ENCODE measurements at regions not wholly inside any gene's neighbourhood (a gene's known extent, or its start where the extent isn't known, plus 50 kb on each side); places are given as distances from the start of the nearest gene placed in this dataset.

DNA sequence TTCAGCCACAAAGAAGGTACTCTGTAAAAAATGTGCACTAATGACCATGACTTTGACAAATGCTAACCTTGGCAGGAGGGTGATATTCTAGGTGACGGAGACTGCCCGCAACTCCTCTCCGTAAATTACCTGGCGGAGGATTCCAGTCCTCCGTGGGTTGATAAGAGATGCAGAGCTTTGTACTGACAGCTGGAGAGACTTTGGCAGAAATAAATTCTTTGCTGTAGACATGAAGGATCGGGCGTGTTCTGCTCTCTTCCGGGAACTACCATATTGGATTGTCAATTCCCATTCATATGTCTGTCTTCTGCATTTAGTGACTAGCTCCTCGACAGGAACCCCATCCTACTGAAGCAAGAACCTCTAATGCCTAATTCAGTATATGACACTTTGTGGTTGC, 158.3 kb upstream of the KAZN start:
- no peak for DNase-seq (ENCODE audit: low read depth in 2 of 2)

DNA sequence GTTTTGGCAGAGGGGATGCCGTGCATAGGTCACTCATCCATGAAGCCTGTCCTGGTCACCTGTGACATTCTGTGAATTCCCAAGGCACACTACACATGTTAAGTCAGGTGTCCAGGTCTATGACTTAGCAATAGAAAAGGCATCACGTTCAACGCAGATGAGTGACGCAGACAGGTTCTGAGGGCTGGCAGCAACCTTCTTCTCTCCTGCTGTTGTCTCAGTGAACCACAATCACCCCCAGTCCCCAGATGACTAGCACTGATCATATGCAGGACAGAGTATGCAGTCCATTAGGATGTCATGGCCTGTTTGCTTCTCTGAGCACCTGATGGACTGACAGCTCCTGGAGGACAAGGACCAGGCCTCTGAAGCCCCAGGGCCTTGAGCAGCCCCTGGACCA, 157.8 kb upstream of the KAZN start:
- DNase-seq (ENCODE audit: low read depth in 2 of 2), result no peak

DNA sequence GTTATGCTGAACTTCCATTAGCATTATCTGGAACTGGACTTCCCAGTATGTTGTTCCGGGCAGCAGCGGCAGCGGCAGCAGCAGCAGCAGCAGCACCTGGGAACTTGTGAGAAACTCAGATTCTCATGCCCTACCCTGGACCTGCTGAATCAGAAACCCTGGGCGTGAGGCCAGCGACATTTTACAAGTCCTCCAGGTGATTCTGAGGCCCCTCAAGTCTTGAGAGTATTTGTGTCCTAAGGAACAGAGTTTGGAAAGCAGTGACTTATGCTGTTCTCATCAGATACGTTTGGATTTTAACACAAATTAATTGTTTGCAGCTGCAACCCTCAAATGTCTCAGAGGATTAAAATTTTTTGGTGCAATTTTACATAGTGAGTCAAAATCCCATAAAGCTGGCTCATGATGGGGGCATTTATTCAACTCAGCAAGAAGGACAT, 157.2 kb upstream of the KAZN start:
- DNase-seq (ENCODE audit: low read depth in 2 of 2), result no peak

DNA sequence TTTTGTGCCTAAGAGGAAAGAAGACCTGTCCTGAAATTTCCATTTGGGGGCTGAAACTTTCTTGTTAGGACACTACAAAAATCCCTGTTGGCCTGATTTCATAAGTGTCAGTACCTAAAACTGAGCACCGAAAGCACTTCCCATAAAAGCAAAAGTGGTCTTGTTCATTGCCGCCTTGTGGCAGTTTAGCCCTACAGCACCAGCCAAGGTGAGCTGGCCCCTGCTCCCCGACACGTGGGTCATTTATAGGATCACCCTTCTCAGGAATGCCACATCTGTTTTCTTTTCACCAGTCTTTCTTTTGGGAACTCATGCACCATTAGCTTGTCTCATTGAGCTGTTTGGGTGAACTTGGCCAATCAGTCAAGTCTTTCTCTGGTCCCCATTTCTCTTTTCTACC, 155.8 kb upstream of the KAZN start:
- no peak for DNase-seq (ENCODE audit: low read depth in 2 of 2)

DNA sequence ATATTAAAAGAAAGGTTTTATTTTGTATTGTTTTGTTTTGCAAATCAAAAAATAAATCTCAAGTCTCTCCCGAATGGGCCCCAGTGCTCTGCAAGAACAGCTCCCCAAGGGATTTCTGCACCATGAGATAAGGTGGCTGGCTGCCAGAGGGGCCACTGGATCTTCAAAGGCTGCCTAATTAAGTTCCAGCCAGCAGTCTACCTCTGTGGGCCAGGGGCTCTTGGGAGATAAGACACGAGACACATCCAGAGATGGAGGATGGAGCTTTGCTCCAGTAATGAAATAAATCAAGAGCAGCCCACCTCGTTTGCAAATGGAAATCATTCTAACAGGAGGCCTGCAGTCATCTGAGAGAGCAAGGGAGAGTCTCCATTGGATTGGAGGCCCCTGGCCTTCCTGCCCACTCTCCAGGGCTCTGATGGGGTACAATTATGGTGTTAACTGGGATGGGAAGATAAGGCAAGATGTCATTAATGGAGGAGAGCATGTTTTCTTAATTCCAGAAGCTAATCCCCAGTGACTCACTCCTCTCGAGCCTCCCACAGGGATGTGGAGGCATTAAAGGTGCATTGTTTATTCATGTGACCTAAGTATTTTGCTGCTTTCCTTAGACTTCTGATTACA, 155.2 kb upstream of the KAZN start:
- DNase-seq (ENCODE audit: low read depth in 2 of 2), result no peak

DNA sequence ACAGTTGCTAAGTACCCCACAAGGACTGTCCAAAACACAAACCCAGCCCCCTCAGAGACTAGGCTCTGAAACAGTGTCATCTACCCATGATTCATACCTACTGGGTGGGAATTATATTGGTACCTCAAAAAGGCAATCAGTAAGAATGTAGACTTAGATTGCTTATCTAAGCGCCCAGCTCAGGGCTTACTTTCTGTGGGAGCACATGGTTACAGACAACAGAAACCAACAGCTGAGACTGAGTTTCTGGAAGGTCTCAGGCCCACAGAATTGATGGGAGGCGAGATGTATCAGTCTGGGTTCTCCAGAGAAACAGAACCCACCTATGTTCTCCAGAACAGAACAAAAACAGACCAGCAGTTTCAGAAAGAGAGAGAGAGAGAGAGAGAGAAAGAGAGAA, 147.3 kb upstream of the KAZN start:
- DNase-seq (ENCODE audit: low read depth in 2 of 2), result no peak

DNA sequence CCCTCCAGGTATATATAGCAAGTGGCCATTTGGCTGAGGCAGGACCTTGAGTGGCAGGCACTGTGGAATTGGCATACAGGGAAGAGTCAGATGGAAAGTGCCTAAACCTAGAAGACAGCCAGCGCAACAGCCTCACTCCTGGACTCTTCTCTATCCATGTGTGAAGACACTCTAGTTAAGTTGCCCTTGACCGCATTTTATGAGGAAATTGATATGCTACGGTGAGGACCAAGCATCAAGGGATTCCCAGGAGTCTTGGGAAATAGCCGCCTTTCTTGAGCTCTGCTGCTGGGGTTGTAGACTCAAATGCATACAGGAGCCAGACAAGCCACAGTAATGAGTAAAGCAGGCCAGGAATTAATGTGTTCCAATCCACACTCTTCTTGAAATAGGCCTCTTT, 145.9 kb upstream of the KAZN start:
- no peak for DNase-seq (ENCODE audit: low read depth in 2 of 2)

DNA sequence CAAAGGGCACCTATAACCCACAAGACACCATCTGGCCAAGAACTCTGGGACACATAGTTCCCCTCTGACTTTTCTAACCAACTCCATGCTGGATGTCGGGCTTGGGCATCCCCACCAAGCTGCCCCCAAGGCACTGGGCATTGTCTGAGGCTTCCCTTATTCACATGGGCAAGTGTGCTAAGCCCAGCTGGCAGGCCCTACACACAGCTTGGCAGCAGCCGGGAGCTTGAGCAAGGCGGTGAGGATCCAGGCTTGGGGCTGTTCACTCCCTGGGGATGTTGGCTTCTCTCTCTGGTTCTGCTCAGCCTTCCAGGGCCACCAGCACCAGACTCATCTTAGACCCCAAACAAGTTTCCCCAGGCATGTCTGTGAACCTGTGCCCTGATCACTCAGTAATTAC, 138.3 kb upstream of the KAZN start:
- no peak for DNase-seq (ENCODE audit: low read depth in 2 of 2)

DNA sequence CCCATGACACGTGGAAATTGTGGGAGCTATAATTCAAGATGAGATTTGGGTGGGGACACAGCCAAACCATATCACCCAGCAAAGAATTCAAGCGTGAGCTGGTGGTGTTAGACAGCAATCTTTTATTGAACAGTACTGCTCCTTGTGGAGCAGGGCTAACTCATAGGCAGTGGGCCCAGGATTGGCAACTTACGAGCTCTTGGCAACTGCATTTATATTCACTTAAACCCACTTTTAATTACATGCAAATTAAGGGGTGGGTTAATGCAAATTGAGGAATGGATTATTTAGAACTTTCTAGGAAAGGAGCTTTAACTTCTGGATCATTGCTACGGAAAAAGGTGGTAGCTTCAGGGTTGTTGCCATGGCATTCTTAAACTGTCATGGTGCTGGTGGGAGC, 135.6 kb upstream of the KAZN start:
- DNase-seq (ENCODE audit: low read depth in 2 of 2), result no peak

DNA sequence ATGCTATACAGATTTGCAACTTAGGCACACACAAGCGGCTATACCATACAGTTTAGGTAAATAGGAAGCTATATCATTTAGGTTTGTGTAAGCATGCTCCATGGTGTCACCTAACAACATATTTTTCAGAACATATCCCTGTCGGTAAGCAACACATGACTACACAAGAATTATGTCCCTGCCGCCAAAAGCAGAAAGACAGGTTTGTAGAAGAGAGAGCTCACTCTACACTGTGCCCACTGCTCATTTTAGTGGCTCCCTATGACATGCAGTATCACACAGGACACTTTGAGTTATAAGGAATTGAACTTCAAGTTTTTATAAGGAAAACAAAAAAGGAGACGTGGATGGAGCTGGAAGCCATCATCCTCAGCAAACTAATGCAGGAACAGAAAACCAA, 132.5 kb upstream of the KAZN start:
- DNase-seq (ENCODE audit: low read depth in 2 of 2), result no peak

DNA sequence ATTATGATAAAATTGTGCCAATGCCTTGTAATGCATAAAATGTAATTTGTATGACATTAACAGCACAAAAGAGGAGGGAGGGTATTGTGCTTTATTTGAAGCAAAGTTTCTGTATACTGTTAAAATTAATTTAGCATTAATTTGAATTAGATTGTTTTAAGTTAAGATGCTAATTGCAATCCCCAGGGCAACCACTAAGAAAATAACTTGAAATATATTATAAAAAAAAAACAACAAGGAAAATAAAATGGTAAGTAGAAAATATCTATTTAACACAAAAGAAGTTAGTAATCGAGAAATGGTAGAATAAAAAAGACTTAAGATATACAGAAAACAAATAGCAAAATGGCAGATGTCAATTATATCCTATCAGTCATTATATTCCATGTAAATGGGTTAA, 131.4 kb upstream of the KAZN start:
- no peak for DNase-seq (ENCODE audit: low read depth in 2 of 2)

DNA sequence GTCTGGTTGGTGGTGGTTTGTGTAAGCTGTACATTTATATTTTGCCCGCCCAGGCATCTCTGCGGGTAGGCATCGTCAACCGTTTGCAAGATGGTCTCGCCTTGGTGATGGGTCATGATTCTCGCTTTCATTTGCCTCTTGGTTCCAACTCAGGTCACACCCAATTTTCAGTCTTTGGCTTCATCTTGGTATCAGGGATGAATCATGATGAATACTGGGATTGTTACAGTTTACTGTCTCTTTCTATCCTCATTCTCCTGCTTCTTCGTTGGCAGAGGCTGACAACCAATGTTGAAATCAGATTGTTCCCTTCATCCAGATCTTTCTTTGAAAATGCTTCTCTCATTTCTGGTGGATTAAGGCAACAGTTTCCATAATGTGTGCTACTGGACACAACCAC, 129.7 kb upstream of the KAZN start:
- DNase-seq (ENCODE audit: low read depth in 2 of 2), result no peak

DNA sequence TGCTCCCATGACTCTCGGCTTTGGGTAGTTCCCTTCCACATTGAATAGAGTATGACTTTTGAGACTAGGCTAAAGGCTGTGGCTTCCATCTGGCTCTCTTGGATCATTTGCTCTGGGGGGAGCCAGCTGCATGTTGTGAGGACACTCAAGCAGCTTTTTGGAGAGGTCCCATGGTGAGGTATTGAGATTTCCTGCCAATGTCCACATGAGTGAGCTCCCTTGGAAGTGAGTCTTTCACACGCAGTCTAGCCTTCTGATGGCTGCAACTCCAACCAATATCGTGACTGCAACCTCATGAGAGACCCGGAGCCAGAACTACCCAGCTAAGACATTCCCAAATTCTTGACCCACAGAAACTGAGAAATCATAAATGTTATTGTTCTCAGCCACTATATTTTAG, 127.7 kb upstream of the KAZN start:
- DNase-seq (ENCODE audit: low read depth in 2 of 2), result no peak

DNA sequence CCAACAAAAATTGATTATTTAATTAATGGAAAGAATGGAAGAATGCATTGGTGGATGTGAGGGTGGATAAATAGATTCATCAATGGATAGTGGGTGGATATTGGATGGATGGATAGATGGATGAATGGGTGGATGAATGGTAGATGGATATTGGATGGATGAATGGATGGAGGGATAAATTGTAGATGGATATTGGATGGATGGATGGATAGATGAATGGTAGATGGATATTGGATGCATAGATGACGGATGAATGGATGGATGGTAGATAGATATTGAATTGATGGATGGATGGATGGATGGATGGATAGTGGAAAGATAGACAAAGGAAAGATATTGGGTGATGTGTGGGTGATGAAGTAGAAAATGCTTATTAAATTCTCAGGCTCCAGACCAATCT, 123.6 kb upstream of the KAZN start:
- no peak for DNase-seq (ENCODE audit: low read depth in 2 of 2)

DNA sequence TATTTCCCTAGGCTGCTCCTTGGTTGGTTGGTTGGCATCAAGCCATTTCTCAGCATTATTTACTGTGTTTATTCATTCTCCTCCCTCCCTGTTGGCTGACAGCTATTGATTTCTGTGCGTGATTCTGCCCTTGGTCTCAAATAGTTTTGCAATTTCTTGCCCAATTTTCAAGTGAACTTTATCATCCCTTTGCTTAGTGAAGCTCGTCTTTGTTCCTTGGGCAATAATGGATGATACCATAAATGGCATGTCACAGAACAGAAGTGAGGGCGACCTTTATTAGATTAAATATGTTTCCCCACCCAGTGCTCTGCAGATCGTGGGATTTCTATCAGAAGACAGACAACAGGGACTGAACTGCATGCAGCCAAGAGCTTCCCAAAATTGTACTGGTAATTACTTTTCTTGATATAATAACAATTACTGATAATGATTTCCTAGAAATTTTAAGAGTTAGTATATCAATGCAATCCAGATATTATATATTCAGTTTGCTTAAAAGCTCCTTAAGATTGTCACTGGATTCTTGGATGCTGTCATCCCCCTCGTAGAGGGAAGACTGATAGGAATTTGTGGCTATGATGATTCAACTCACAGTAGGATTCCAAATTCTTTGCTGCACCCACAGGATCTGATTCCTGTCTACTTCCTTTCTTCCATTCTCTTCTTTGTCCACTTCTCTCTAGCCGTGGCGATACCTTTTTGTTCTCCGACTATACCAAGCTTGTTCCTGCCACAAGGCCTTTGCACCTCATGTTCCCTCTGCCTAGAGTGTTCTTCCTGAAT, 122.1 kb upstream of the KAZN start:
- no peak for DNase-seq (ENCODE audit: low read depth in 2 of 2)

DNA sequence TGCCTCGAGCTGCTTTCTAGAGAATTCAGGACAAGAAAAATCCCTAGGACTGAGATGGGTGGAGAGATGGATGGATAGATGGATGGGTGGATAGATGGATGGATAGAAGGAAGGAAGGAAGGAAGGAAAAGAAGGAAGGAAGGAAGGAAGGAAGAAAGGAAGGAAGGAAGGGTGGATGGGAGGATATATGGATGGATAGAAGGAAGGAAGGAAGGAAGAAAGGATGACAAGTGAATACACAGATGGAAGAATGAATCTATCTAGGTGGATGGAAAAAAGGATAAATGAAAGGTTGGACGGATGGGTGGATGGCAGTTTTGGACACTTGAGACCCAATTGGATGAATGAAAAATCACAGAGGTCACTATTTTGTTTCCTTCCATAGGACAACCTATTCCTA, 120.4 kb upstream of the KAZN start:
- DNase-seq (ENCODE audit: low read depth in 2 of 2), result no peak

DNA sequence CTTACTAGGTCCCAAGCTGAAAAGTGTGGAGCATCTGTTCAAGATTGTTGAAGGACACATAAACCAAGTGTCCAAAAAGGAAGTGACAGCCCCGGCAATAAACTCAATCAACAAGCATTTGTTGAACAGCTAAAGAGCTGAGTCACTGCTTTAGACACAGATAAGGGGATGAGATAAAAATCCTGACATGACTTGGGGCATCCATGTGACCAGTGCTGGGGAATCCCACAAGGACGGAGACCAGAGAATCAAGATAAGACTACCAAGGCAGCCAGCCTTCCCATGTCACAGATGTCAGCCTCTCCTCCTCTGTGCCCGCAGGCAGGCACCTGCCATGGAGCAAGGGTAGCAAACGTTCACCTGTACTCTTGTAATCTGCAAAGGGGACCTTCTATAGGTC, 118.6 kb upstream of the KAZN start:
- DNase-seq (ENCODE audit: low read depth in 2 of 2), result no peak

DNA sequence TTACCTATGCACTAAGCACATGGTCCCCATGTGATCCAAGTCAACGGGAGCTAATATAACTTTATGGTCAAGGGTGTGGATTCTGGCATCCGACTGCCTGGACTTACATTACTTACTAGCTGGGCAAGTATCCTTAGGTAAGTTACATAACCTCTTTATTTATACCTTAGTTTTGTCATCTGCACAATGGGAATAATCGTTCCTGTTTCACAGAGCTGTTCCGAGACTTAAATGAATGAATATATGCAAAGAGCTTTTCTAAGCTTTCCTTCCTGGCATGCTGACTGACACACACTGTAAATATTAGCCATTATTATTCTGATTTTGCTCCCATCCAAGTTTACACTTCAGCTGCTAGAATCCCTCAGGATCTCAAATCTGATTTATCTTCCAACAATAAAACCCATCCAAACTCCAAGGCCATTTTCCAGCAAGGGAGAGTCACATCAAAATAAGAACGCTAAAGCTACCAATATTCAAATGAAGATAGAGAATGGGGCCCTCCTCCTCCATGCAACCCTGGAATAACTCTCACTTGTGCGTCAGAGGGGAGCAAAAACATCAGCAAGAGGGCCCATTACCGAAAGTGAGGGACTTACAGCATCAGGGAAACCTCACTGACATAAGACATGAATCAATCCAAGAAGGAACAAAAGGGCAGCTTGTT, 115.6 kb upstream of the KAZN start:
- no peak for DNase-seq (ENCODE audit: low read depth in 2 of 2)

DNA sequence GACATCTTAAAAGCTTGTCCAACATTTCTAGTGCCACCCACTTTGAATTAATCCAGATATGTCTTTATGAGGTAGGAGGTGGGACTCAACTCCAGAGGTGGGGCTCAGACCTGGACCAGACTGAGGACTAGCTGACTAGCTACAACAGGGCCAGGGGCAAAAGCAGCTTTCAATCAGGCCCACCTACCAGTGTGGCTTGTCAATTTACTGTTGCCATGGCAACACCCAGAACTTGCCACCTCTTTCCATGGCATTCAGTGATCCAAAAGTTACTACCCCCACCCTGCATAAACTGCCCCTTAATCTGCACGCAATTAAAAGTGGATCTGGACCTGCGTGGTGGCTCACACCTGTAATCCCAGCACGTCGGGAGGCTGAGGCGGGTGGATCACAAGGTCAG, 113.2 kb upstream of the KAZN start:
- DNase-seq (ENCODE audit: low read depth in 2 of 2), result no peak

DNA sequence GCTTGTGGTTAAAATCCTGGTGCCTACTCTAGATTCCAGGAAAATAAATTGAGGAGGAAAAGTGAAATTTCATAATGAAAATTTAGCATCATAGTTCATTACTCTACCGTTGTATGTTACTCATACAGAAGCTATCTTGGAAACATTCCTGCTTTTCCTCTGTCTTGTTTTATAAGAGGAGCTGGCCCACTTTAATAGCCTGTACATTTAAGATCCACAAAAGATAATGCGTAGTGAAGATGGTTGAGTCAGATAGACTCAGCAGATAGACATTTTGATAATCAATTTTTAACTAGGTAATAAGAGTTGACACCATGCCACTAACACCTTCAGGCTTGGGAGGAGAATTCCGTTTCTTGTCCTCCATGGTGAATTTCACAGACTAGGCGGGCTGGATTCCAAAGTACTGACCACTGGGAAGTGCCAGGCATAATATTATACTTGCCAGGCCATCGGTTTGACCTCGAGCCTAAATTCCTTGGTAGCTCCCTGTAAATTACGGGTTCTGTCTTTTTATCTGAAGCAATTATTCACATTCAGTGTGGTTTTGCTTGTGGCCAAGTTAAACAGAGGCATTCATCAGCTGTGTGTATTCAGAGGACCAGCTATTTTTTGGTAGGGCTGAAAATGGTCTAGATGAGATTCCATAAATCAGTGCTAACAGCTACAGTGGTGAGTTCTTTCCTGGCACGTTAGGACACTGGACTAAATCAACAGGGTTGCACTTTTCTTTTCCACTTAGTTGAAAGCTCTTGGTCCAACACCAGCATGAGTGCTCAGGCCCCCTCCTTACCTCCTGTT, 111.9 kb upstream of the KAZN start:
- no peak for DNase-seq (ENCODE audit: low read depth in 2 of 2)

DNA sequence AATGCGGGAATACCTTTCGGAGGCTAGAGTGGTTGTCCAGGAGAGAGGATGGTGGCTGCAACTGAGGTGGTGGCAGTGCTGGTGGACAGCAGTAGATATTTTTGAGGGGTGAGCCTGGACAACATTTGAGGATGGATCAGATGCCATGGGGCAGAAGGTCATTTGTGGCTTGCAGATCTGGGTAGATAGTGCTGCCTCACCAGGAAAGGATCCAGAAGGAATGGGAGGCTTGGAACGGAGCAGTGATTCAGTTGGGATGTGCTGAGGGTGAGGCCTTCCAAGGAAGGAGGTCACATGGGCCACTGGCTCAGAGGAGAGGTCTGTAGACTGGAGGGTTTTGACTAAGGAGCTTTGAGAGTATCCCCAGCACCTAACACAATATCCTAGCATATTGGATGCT, 110.8 kb upstream of the KAZN start:
- DNase-seq (ENCODE audit: low read depth in 2 of 2), result no peak

DNA sequence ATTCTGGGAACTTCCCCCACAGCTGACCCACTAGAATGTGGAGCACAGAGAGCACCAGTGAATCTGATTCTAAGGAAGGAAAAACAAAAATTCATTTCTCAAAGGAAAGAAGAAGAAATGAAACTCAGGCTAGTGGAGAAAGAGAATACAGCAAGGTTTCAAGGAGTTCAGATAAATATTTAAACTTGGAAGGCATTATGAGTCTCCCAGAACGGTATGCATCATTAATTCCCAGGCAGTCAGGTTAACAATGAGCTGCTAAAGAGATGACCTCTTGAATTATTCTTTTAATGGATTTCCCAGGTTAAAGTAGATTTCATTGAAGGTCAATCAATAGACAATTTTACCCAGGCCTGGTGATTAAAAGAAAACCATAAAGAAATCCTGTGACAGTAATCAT, 103.6 kb upstream of the KAZN start:
- DNase-seq (ENCODE audit: low read depth in 2 of 2), result no peak

All from stimulated activated CD8-positive, alpha-beta memory T cell treated with anti-CD3 and anti-CD28 coated beads, Interleukin-15, amount 100 ng/mL, for 4 hours (primary cell).